GM12878 (cell line): ENCODE measurements at regions not wholly inside any gene's neighbourhood (a gene's known extent, or its start where the extent isn't known, plus 50 kb on each side); places are given as distances from the start of the nearest gene placed in this dataset.

Experiments
- ATAC-seq: fragments of 200-7000 bp; cut with Tn5 transposase; 3 replicates; pipeline ENCODE4 v1.9.1; 2020; ENCODE audit warnings: mild to moderate bottlenecking, moderate library complexity
- BruUV-seq: library from RNA; stranded (reverse); fragments of 400-500 nt; replicated peaks from 2 replicates; lab custom pipeline; 2021; lab: Mats Ljungman, UMichigan
- CTCF ChIA-PET: fragments of 300-600 bp; sonication (Branson Sonifier 250); formaldehyde crosslinking; extraction: SDS; loops from one replicate; lab custom pipeline; 2021; ENCODE audit warnings: inconsistent platforms; lab: Yijun Ruan, JAX
- POLR2A ChIA-PET: fragments of 350-600 bp; formaldehyde crosslinking; extraction: SDS; loops from one replicate; lab custom pipeline; 2021; ENCODE audit warnings: inconsistent platforms; lab: Charles Lee
- RAD21 ChIA-PET: fragments of 300-600 bp; sonication (Branson Sonifier 250); formaldehyde crosslinking; loops from one replicate; lab custom pipeline; 2023; ENCODE audit warnings: antibody characterized with exemption; ENCODE audit not compliant: unreplicated experiment; lab: Charles Lee
- SMC1A ChIA-PET: fragments of 300-600 bp; sonication (Branson Sonifier 250); formaldehyde crosslinking; loops from one replicate; lab custom pipeline; 2023; ENCODE audit not compliant: unreplicated experiment, uncharacterized antibody; lab: Charles Lee
- DNase-seq: peaks from one replicate; pipeline ENCODE4 v3.0.0-alpha.2; 2011; ENCODE audit warnings: low read depth, low spot score
- FAIRE-seq: peaks from 3 replicates; lab custom pipeline; 2011; peaks lifted over from hg19 to GRCh38; lab: Jason Lieb, UNC
- H2AFZ ChIP-seq: 2 replicates; pipeline ENCODE4 v1.6.0; 2011; ENCODE audit warnings: low read depth, low read length, control low read depth; ENCODE audit not compliant: control insufficient read depth
- H3K27ac ChIP-seq: 2 replicates; pipeline ENCODE4 v1.5.1; 2011; ENCODE audit warnings: control low read depth; ENCODE audit not compliant: control insufficient read depth, insufficient read depth
- H3K27me3 ChIP-seq, 2 experiments: replicated peaks in 1 of 2; 2 replicates each; pipeline versions ENCODE4 v1.6.0 to v1.6.1; 2011; ENCODE audit warnings: low read length in 1 of 2; ENCODE audit not compliant: control insufficient read depth in 2 of 2, insufficient read depth in 2 of 2
- H3K36me3 ChIP-seq, 2 experiments: 2 replicates each; pipeline ENCODE4 v1.5.1; 2011; ENCODE audit warnings: low read length in 1 of 2; ENCODE audit not compliant: control insufficient read depth in 2 of 2, insufficient read depth in 2 of 2
- H3K4me1 ChIP-seq: 2 replicates; pipeline ENCODE4 v1.6.1; 2011; ENCODE audit warnings: mild to moderate bottlenecking, low read length, moderate library complexity, mixed read lengths; ENCODE audit not compliant: control insufficient read depth, insufficient read depth
- H3K4me2 ChIP-seq: 2 replicates; pipeline ENCODE4 v1.6.0; 2011; ENCODE audit warnings: control low read depth; ENCODE audit not compliant: control insufficient read depth, insufficient read depth
- H3K4me3 ChIP-seq: fragments of 200-600 bp; sonication (generic); 2 replicates; pipeline ENCODE4 v1.5.1; 2016
- H3K79me2 ChIP-seq: 2 replicates; pipeline ENCODE4 v1.6.0; 2011; ENCODE audit warnings: low read length; ENCODE audit not compliant: control insufficient read depth, insufficient read depth
- H3K9ac ChIP-seq: 2 replicates; pipeline ENCODE4 v1.8.0; 2011; ENCODE audit warnings: low read length, control low read depth, mixed read lengths; ENCODE audit not compliant: control insufficient read depth, insufficient read depth
- H3K9me3 ChIP-seq: replicated peaks from 3 replicates; pipeline ENCODE4 v1.5.1; 2011; ENCODE audit warnings: mild to moderate bottlenecking, low read length; ENCODE audit not compliant: control insufficient read depth, insufficient read depth
- H4K20me1 ChIP-seq: 2 replicates; pipeline ENCODE4 v1.6.0; 2011; ENCODE audit not compliant: control insufficient read depth, insufficient read depth
- CTCF ChIP-seq, 3 experiments: IDR thresholded peaks in 2 of 3; conservative IDR thresholded peaks in 1 of 3; 2 replicates each; pipeline ENCODE4 v1.5.1; 2011; ENCODE audit warnings: low read depth in 3 of 3, low read length in 3 of 3, mild to moderate bottlenecking in 3 of 3, control low read depth in 2 of 3, moderate library complexity in 2 of 3, inconsistent platforms in 1 of 3, mixed read lengths in 1 of 3; ENCODE audit not compliant: control insufficient read depth in 2 of 3, insufficient read depth in 1 of 3; ENCODE audit errors: extremely low read depth in 1 of 3
- EGR1 ChIP-seq, 2 experiments: IDR thresholded peaks; 1 replicate in 1 of 2; 2 replicates in 1 of 2; pipeline ENCODE4 v1.6.1; 2011 to 2012; ENCODE audit warnings: low read depth in 2 of 2, low read length in 2 of 2, borderline replicate concordance in 1 of 2, mild to moderate bottlenecking in 1 of 2, moderate library complexity in 1 of 2
- ESRRA ChIP-seq: IDR thresholded peaks from 2 replicates; pipeline ENCODE4 v1.6.1; 2012; ENCODE audit warnings: mild to moderate bottlenecking, low read length, improper control_type of control experiment
- ETV6 ChIP-seq, 2 experiments: fragments of 450-650 bp in 1 of 2; IDR thresholded peaks in 1 of 2; conservative IDR thresholded peaks in 1 of 2; 2 replicates each; pipeline ENCODE4 v1.6.1; 2014; ENCODE audit warnings: antibody characterized with exemption in 1 of 2, borderline replicate concordance in 1 of 2, low read depth in 1 of 2, mild to moderate bottlenecking in 1 of 2, moderate library complexity in 1 of 2
- FOS ChIP-seq: IDR thresholded peaks from 3 replicates; pipeline ENCODE4 v1.6.1; 2011; ENCODE audit warnings: borderline replicate concordance; ENCODE audit not compliant: insufficient read length; ENCODE audit errors: extremely low read depth
- JUND ChIP-seq: IDR thresholded peaks from 2 replicates; pipeline ENCODE4 v1.6.1; 2012; ENCODE audit warnings: low read depth, mild to moderate bottlenecking, low read length, improper control_type of control experiment, moderate library complexity
- MEF2B ChIP-seq: fragments of 450-650 bp; IDR thresholded peaks from 2 replicates; pipeline ENCODE4 v1.6.1; 2018; ENCODE audit warnings: mild to moderate bottlenecking, moderate library complexity; ENCODE audit not compliant: partially characterized antibody, poor library complexity, severe bottlenecking
- NFXL1 ChIP-seq: fragments of 450-650 bp; IDR thresholded peaks from 2 replicates; pipeline ENCODE4 v1.6.1; 2017; ENCODE audit warnings: antibody characterized with exemption, mild to moderate bottlenecking, borderline replicate concordance
- NKRF ChIP-seq: fragments of 450-650 bp; conservative IDR thresholded peaks from 2 replicates; pipeline ENCODE4 v1.6.1; 2017; ENCODE audit warnings: mild to moderate bottlenecking, moderate library complexity
- NR2C1 ChIP-seq: fragments of 450-650 bp; IDR thresholded peaks from 2 replicates; pipeline ENCODE4 v1.6.1; 2017; ENCODE audit warnings: antibody characterized with exemption, mild to moderate bottlenecking, moderate library complexity
- NR2C2 ChIP-seq: IDR thresholded peaks from 2 replicates; pipeline ENCODE4 v1.6.1; 2011; ENCODE audit warnings: borderline replicate concordance, low read depth; ENCODE audit not compliant: control insufficient read depth, insufficient read length
- NR2F1 ChIP-seq: fragments of 450-650 bp; conservative IDR thresholded peaks from 2 replicates; pipeline ENCODE4 v1.6.1; 2017; ENCODE audit warnings: mild to moderate bottlenecking
- POLR2AphosphoS2 ChIP-seq: IDR thresholded peaks from 2 replicates; pipeline ENCODE4 v1.6.1; 2011; ENCODE audit warnings: low read depth, mild to moderate bottlenecking, low read length, improper control_type of control experiment, moderate library complexity
- POLR2AphosphoS5 ChIP-seq: IDR thresholded peaks from 2 replicates; pipeline ENCODE4 v1.6.1; 2011; ENCODE audit warnings: mild to moderate bottlenecking, low read length, inconsistent platforms
- RB1 ChIP-seq: fragments of 450-650 bp; formaldehyde crosslinking; IDR thresholded peaks from 2 replicates; pipeline ENCODE4 v1.6.1; 2017; ENCODE audit warnings: mild to moderate bottlenecking, borderline replicate concordance
- RELA ChIP-seq: fragments of 450-650 bp; IDR thresholded peaks from 2 replicates; pipeline ENCODE4 v1.8.0; 2014; ENCODE audit warnings: borderline replicate concordance; ENCODE audit not compliant: partially characterized antibody
- SMAD1 ChIP-seq: fragments of 450-650 bp; IDR thresholded peaks from 2 replicates; pipeline ENCODE4 v1.6.1; 2018; ENCODE audit warnings: mild to moderate bottlenecking, low read depth; ENCODE audit not compliant: partially characterized antibody
- SRF ChIP-seq, 2 experiments: IDR thresholded peaks; 2 replicates each; pipeline ENCODE4 v1.6.1; 2011; ENCODE audit warnings: low read depth in 2 of 2, low read length in 2 of 2, mild to moderate bottlenecking in 1 of 2, moderate library complexity in 1 of 2
- TARDBP ChIP-seq: IDR thresholded peaks from 2 replicates; pipeline ENCODE4 v1.6.1; 2016; ENCODE audit warnings: borderline replicate concordance
- WGBS: methylation state at CpG from one replicate; pipeline ENCODE4 v1.1.6; 2016; ENCODE audit warnings: low lambda C conversion rate; ENCODE audit not compliant: insufficient replicate concordance, insufficient coverage; ENCODE audit errors: missing lambda C conversion rate; 5-methylcytosine and 5-hydroxymethylcytosine counted together
- in situ Hi-C: fragments of 300-500 bp; cut with MboI; formaldehyde crosslinking; loops from 9 replicates; pipeline ENCODE4 v1.14.3; 2018; ENCODE audit warnings: mixed read lengths
- intact Hi-C: fragments of 100-400 bp; cut with micrococcal nuclease; formaldehyde crosslinking; loops from one replicate; pipeline ENCODE4 v1.14.2; 2022; ENCODE audit not compliant: unreplicated experiment

GRCh38 chr1:79819140-79819539 lies 812.6 kb upstream of the ADGRL4 start:
- SMC1A ChIA-PET, result no interaction called here
- no peak overlapping the region for H3K27ac ChIP-seq
- no peak overlapping the region for H3K4me3 ChIP-seq
- H2AFZ ChIP-seq, result no peak overlapping the region
- no peak for DNase-seq
- TF ChIP-seq JUND (no peak), FOS (no peak), NR2F1 (no peak), NFXL1 (no peak), POLR2AphosphoS2 (no peak), RB1 (no peak), TARDBP (no peak), CTCF (IDR thresholded peaks at IDR 0.05 in 2 of 3, conservative IDR thresholded peaks at IDR 0.05 in 1 of 3; ENCODE audit: control insufficient read depth in 2 of 3, extremely low read depth in 1 of 3, insufficient read depth in 1 of 3, low read depth in 3 of 3, low read length in 3 of 3) (no peak), RELA (no peak), NKRF (no peak), NR2C2 (no peak), EGR1 (IDR thresholded peaks at IDR 0.05; ENCODE audit: borderline replicate concordance in 1 of 2, low read depth in 2 of 2, low read length in 2 of 2) (no peak), POLR2AphosphoS5 (no peak), MEF2B (no peak), SMAD1 (no peak), ESRRA (no peak), NR2C1 (no peak), ETV6 (conservative IDR thresholded peaks at IDR 0.05 in 1 of 2, IDR thresholded peaks at IDR 0.05 in 1 of 2; ENCODE audit: borderline replicate concordance in 1 of 2, low read depth in 1 of 2) (no peak), SRF (IDR thresholded peaks at IDR 0.05; ENCODE audit: low read depth in 2 of 2, low read length in 2 of 2) (no peak)
- TF ChIP-seq, all 136 proteins: peak for 0
- H4K20me1 ChIP-seq, result no peaks in the 10 kb centered on the region
- CTCF ChIA-PET, result no interaction called here
- no peak for FAIRE-seq
- no TSS peak for BruUV-seq
- H3K36me3 ChIP-seq, result no peaks in the 10 kb centered on the region
- intact Hi-C loops (no loop called here), in situ Hi-C loops (no loop called here)
- H3K9me3 ChIP-seq, result no peaks in the 10 kb centered on the region
- RAD21 ChIA-PET, result no interaction called here
- ATAC-seq, result no peak
- no peaks in the 10 kb centered on the region for H3K79me2 ChIP-seq
- POLR2A ChIA-PET, result no interaction called here
- no peak overlapping the region for H3K9ac ChIP-seq
- H3K4me2 ChIP-seq, result no peak overlapping the region
- 0% methylated on average over 3 of the region's 3 CpGs for WGBS
- no peaks in the 10 kb centered on the region for H3K27me3 ChIP-seq
- H3K4me1 ChIP-seq, result no peaks in the 10 kb centered on the region
